GM13976 (cell line): ENCODE measurements at regions not wholly inside any gene's neighbourhood (a gene's known extent, or its start where the extent isn't known, plus 50 kb on each side); places are given as distances from the start of the nearest gene placed in this dataset.

Experiments used
- DNase-seq: peaks from one replicate; pipeline ENCODE4 v3.0.0; 2012; ENCODE audit warnings: low spot score
- in situ Hi-C: fragments of 300-500 bp; cut with MboI; formaldehyde crosslinking; loops from one replicate; pipeline ENCODE4 v1.12.0; 2022; ENCODE audit warnings: low sequenced_read_pairs, mixed read lengths, inconsistent platforms; ENCODE audit not compliant: unreplicated experiment
- TF ChIP-seq, protein P1 (sequence below): IDR thresholded peaks from 2 replicates; pipeline ENCODE4 v1.5.1; 2012; ENCODE audit warnings: borderline replicate concordance, mild to moderate bottlenecking; ENCODE audit not compliant: insufficient read depth; ENCODE audit errors: extremely low read depth, missing control alignments, control extremely low read depth

DNA sequence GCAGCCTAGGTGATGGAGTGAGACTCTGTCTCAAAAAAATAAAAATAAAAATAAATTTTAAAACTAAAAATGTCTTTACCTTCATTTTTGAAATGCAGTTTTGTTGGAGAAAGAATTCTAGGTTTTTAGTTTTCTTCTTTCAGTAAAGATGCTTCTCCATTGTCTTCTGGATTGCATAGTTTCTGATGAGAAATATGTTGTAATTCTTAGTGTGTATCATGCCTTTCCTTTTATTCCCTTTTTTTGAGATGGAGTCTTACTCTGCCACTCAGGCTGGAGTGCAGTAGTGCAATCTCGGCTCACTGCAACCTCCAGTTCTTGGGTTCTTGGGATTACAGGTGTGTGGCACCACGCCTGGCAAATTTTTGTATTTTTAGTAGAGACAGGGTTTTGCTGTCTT lies 130.0 kb upstream of the FBXO11 start:
- TF ChIP-seq, protein P1, sequence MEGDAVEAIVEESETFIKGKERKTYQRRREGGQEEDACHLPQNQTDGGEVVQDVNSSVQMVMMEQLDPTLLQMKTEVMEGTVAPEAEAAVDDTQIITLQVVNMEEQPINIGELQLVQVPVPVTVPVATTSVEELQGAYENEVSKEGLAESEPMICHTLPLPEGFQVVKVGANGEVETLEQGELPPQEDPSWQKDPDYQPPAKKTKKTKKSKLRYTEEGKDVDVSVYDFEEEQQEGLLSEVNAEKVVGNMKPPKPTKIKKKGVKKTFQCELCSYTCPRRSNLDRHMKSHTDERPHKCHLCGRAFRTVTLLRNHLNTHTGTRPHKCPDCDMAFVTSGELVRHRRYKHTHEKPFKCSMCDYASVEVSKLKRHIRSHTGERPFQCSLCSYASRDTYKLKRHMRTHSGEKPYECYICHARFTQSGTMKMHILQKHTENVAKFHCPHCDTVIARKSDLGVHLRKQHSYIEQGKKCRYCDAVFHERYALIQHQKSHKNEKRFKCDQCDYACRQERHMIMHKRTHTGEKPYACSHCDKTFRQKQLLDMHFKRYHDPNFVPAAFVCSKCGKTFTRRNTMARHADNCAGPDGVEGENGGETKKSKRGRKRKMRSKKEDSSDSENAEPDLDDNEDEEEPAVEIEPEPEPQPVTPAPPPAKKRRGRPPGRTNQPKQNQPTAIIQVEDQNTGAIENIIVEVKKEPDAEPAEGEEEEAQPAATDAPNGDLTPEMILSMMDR = no peak
- in situ Hi-C loops = no loop called here
- no peak for DNase-seq

DNA sequence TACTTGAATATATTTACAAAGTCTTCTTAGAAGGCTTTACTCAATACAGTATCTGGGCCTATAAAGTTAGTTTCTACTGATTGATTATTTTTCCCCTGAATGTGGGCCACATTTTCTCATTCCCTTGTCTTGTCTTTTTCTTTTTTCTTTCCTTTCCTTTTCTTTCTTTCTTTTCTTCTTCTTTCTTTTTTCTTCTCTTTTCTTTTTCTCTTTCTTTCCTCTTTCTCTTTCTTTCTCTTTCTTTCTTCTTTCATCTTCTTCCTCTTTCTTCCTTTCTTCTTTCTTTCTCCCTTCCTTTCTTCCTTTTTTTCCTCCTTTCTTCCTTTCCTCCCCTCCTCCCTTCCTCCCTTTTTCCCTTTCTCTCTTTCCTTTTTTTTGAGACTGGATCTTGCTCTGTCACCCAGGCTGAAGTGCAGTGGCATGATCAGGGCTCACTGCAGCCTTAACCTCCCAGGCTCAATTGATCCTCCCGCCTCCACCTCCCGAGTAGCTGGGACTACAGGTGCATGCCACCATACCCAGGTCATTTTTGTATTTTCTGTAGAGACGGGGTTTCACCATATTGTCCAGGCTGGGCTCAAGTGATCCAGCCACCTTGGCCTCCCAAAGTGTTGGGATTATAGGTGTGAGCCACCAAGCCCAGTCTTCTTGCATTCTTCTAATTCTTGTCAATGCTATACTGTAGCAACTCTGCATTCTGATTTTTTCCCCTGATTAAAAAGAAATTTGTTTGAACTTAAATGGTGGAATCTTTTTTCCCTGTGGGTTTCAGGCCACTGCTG lies 133.1 kb upstream of the FBXO11 start:
- TF ChIP-seq, protein P1 = no peak
- in situ Hi-C loops = no loop called here
- DNase-seq = no peak

DNA sequence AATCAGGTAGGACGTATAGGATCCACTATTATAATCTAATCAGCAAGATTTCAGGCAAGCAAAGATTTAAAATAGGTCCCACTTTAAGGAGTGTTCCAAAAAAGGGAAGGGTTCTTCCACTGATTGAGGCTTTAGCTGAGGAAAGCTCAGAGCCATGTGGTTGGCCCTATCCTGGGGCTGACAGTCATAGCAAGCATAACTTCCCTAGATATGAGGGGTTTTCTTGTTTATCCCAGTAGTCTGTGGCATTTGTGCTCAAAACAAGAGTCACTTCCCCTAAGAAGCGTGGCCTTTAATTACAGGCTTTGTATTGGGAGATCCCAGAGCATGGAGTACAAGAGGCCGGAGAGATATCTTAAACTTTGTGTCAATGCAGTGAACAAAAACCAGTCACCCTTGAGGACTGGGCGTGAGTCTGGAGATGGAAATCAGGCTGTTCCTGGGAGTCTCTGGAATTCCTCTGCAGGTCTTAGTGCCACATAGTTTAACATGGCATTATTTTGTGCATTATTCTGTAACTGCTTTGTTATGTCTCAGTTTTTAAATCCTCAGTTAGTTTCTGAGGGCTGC lies 136.9 kb upstream of the FBXO11 start:
- DNase-seq = no peak
- TF ChIP-seq, protein P1 = no peak
- in situ Hi-C loops = no loop called here

DNA sequence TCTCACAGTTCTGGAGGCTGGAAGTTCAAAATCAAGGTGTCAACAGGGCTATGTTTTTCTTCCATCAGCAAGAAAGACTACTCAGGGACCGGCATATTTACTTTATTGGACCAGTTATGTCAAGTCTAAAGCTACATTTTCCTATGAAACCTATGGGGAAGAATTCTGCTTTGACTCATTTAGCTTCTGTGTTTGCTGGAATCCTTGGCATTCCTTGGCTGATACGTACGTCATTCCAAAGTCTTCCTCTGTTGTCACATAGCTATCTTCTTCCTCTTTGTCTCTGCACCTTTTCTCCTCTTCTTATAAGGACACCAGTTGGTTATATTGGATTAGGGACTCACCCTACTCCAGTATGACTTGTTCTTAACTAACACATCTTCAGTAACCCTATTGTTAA lies 137.4 kb upstream of the FBXO11 start:
- TF ChIP-seq, protein P1 = no peak
- no peak for DNase-seq
- in situ Hi-C loops = no loop called here

DNA sequence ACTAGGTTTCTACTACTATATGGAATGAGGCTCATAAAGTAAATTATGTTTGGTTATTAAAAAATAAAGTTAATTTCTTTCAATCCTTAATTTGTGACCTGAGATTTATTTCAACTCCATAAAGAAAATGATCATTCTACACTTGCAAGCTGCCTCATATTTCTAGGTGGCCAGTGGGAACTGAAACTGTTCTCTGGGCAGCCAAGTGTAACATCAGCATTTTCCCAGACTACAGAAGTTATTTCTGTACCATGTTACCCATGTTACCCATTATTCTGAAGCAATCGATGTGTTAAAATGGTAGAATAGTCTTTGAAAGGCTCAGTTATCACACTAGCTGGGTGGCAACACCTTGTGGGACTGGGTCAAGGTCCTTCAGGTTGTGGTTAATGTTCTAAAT lies 139.3 kb upstream of the FBXO11 start:
- TF ChIP-seq, protein P1 = no peak
- in situ Hi-C loops = no loop called here
- peak; percentile 25 for DNase-seq

DNA sequence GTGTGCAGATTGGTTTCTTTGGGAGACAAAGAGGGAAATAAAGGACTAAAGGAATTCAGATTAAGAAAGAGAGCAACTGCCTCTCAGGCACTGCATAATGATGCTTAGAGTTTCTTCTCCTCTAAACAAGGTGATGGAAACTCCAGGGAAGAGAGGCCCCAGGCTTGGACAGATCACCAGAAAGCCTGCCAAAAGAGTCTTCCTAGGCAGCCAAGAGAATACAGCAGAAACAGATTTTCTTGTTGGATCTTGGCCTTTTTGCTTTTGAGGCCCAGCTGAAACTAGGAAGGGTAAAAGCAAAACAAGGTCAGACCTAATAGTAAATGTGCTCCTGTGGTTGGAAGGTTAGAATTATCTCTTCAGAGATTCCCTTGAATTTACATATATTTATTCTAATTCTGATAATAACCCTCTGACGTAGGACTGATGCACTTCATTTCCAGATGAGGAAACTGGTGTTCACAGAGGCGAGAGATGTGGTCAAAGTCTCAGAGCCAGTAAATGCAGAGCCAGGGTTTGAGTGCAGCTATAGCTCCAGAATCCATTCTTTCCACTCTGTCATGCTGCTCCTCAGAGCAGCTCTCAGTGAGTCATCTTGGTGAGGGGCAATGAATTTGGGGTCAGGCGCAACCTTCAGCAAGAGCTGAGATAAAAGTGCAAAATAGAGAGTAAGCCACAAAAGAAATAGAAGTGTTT lies 142.3 kb upstream of the FBXO11 start:
- in situ Hi-C loops = no loop called here
- no peak for DNase-seq
- TF ChIP-seq, protein P1 = no peak
